ENCODE measurements at regions not wholly inside any gene's neighbourhood (a gene's known extent, or its start where the extent isn't known, plus 50 kb on each side); places are given as distances from the start of the nearest gene placed in this dataset.

- in situ Hi-C loops (cut with MboI; ENCODE audit: low pct_unique_long_range_greater_than_20kb, low sequenced_read_pairs, unreplicated experiment), result no loop called here
- peak; percentile 39 for DNase-seq (ENCODE audit: low spot score)
- TF ChIP-seq CTCF (IDR thresholded peaks at IDR 0.05; ENCODE audit: extremely low read depth, insufficient read depth, missing control alignments), result no peak
Observed at GRCh38 chr7:22640269-22640668, 86.7 kb upstream of the IL6 start.

- in situ Hi-C loops (cut with MboI; ENCODE audit: low pct_unique_long_range_greater_than_20kb, low sequenced_read_pairs, unreplicated experiment), result no loop called here
- no peak for TF ChIP-seq CTCF (IDR thresholded peaks at IDR 0.05; ENCODE audit: extremely low read depth, insufficient read depth, missing control alignments)
- DNase-seq (ENCODE audit: low spot score), result no peak
Observed at GRCh38 chr7:22639396-22639795, 87.6 kb upstream of the IL6 start.

GRCh38 chr7:22635349-22635748, 91.7 kb upstream of the IL6 start:
- in situ Hi-C loops (cut with MboI; ENCODE audit: low pct_unique_long_range_greater_than_20kb, low sequenced_read_pairs, unreplicated experiment), result no loop called here

GRCh38 chr7:22633954-22634474, 93.0 kb upstream of the IL6 start:
- DNase-seq (ENCODE audit: low spot score), result no peak
- in situ Hi-C loops (cut with MboI; ENCODE audit: low pct_unique_long_range_greater_than_20kb, low sequenced_read_pairs, unreplicated experiment), result no loop called here
- no peak for TF ChIP-seq CTCF (IDR thresholded peaks at IDR 0.05; ENCODE audit: extremely low read depth, insufficient read depth, missing control alignments)

More at GRCh38 chr7:22635349-22635748, 91.7 kb upstream of the IL6 start:
- DNase-seq (ENCODE audit: low spot score), result no peak
- TF ChIP-seq CTCF (IDR thresholded peaks at IDR 0.05; ENCODE audit: extremely low read depth, insufficient read depth, missing control alignments), result no peak

- in situ Hi-C loops (cut with MboI; ENCODE audit: low pct_unique_long_range_greater_than_20kb, low sequenced_read_pairs, unreplicated experiment), result no loop called here
- DNase-seq (ENCODE audit: low spot score), result no peak
- no peak for TF ChIP-seq CTCF (IDR thresholded peaks at IDR 0.05; ENCODE audit: extremely low read depth, insufficient read depth, missing control alignments)
Observed at GRCh38 chr7:22633286-22633953, 93.6 kb upstream of the IL6 start.

- no peak for TF ChIP-seq CTCF (IDR thresholded peaks at IDR 0.05; ENCODE audit: extremely low read depth, insufficient read depth, missing control alignments)
- no peak for DNase-seq (ENCODE audit: low spot score)
- in situ Hi-C loops (cut with MboI; ENCODE audit: low pct_unique_long_range_greater_than_20kb, low sequenced_read_pairs, unreplicated experiment), result no loop called here
Observed at GRCh38 chr7:22632674-22633073, 94.3 kb upstream of the IL6 start.

Measured in GM13977 (cell line).